ENCODE measurements at regions not wholly inside any gene's neighbourhood (a gene's known extent, or its start where the extent isn't known, plus 50 kb on each side); places are given as distances from the start of the nearest gene placed in this dataset.

DNA sequence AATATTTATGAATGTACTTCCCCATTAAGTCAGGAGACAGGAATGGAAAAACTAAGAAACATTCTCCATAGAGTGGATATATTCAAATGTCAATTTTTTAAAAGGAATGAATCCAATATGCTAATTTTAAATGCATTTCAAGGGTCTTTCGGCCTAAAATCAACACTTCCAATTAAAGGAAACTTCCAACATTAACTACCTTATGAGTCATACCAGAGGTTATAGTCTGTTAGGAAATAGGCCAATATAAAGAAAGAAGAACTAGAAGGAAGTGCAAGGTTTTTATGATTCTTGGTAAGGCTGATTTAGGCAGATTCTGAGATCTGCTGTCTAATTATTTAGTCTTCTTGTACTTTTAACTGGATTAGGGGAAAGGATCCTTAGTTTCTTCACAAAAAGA lies 260.1 kb upstream of the EDNRA start:
- no peak for TF ChIP-seq EZH2phosphoT487 (IDR thresholded peaks at IDR 0.05; ENCODE audit: borderline replicate concordance)
- TF ChIP-seq, protein P1, sequence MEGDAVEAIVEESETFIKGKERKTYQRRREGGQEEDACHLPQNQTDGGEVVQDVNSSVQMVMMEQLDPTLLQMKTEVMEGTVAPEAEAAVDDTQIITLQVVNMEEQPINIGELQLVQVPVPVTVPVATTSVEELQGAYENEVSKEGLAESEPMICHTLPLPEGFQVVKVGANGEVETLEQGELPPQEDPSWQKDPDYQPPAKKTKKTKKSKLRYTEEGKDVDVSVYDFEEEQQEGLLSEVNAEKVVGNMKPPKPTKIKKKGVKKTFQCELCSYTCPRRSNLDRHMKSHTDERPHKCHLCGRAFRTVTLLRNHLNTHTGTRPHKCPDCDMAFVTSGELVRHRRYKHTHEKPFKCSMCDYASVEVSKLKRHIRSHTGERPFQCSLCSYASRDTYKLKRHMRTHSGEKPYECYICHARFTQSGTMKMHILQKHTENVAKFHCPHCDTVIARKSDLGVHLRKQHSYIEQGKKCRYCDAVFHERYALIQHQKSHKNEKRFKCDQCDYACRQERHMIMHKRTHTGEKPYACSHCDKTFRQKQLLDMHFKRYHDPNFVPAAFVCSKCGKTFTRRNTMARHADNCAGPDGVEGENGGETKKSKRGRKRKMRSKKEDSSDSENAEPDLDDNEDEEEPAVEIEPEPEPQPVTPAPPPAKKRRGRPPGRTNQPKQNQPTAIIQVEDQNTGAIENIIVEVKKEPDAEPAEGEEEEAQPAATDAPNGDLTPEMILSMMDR (conservative IDR thresholded peaks at IDR 0.05; ENCODE audit: low read length) = no peak

Measured in Loucy (cell line).